GM19467 (cell line): ENCODE measurements at regions not wholly inside any gene's neighbourhood (a gene's known extent, or its start where the extent isn't known, plus 50 kb on each side); places are given as distances from the start of the nearest gene placed in this dataset.
A peak's percentile ranks its signal among the peaks of the same experiment; 100 is the strongest.

Source experiments
- ATAC-seq: cut with Tn5 transposase; IDR thresholded peaks from one replicate; pipeline ENCODE4 v1.9.1; 2021; ENCODE audit warnings: mild to moderate bottlenecking, moderate library complexity; ENCODE audit not compliant: unreplicated experiment

DNA sequence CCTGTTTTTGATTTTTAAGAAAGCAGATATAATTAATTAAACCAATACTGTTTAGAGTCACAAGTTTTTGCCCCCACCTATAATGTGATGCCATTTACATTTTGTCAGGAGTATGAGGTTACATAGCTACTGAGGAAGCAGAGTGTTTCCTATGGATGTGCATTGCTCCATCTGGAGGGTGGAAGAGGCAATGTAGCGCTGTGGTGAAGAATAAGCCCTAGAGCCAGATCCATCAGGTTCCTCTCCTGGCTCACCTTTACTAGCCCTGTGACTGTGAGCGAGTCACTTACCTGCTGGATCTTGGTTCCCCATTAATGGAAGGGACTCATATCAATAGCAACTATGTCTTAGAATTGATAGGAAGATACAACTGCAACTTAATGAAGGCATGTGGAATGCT is 216.0 kb downstream of the GPAM start:
- no peak for ATAC-seq

DNA sequence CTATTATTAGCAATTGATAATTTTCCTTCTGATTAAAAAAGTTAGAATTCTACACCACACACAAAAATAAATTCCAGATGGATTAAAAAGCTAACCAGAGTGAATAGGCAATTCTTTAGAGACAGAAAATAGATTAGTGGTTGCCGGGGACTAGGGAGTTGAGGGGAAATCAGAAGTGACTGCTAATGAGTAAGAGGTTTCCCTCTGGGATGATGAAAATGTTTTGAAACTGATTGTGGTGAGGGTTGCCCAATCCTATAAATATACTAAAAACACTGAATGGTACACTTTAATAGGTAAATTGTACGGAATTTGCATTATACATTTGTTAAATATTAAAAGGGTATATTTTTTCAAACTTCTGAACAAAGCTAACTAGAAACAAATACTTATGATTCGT is 214.9 kb downstream of the GPAM start:
- no peak for ATAC-seq

DNA sequence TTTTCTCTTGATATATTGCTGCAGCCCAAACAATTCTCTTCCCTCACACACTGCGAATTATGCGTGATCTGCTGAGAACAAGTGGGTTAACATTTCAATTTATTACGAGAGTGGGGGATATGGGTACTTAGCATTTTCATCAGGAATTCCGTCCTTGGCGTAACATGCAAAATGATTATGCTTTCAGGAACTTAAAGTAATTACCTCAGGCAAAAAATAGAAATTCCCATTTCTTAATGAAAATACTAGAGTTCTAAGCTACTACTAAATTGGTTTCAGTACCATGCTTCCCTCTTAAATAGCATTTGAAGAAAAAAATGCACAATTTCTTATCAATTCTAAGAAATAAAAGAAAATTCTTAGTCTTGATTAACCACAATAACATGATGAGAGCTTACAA is 213.5 kb downstream of the GPAM start:
- ATAC-seq: no peak

DNA sequence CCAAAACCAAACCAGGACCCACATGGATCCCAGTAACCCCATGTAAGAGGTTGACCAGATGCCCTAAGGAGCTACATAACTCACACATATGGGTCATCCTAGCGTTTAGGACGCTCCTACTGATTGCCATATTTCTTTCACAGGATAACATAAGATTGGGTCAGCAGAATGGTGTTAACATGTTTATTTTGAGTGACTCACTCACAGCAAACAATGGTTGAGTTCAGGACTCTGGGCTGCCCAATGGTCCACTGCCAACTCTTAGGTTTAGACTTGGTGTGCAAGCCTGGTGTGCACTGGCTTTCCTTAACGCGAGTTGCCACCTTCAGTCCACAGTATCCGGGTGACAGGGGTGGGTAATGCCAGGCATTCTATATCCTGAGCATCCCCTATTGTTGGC is 211.5 kb downstream of the GPAM start:
- ATAC-seq: no peak

DNA sequence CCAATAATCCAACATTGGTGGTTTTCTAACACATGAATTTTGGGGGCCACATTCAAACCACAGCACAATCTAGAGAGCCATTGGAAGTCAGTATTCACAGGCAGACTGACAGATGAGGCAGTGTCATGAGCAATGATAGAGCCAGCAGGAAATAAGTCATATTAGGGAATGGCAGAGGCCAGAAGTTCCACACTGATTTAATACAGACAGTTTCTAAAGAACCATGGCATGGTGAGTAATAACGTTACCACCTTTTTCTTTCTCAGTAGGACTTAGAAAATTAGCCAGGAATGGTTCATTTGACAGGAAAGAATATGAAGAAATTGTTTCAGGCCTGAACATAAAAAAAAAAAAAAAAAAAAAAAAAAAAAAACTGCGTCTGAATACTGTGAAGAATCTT is 210.3 kb downstream of the GPAM start:
- no peak for ATAC-seq

DNA sequence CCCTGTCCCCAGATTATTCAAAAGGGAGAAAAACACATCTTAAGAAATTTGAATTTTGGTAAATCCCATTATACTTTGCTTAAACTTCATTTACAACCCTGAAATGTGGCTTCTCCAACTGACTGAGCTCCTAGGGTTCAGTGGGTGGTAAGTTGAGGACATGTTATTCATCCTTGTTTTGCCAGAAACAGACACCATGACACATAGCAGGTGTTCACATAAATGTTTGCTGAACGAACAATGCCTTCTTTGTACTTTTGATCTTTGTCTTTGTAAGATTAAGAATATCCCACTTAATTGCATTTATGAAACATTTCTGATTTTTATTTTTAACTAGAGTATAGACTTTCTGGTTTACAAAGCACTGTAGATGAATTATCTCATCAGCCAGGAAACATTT is 209.7 kb downstream of the GPAM start:
- ATAC-seq: no peak

DNA sequence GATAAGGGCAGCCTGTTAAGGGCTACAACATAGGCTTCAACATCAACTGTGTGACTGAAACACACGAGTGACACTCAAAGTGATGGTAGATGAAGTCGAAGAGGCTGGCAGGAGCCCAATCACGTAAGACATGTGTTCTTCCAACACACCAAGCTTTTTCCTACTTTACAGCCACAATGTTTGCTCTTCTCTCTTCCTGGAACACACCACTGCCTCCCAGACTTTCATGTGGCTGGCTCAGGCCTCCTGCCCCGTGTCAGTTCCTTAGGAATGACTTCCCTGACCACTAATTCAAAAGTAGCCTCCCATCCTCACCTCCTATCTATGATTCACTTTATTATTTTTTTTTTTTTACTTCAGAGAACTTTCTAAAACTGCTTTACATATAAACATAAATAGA is 209.2 kb downstream of the GPAM start:
- no peak for ATAC-seq

DNA sequence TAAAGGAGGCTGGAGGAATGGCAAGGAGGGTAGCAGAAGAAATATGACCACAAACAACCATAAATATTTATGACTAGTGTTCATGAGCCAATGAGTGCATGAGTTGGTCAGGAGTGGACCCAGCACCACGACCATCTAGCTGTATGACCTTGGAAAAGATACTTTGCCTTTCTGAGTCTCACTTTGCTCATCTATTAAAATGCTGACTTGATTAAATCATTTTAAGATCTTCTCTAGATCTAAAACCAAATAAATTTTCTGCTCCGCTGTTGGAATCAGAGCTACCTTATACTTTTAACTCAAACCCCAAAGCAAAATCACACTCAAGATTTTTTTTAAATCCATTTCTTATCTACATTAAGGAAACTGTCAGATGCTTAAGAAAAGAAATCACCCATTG is 207.0 kb downstream of the GPAM start:
- no peak for ATAC-seq

DNA sequence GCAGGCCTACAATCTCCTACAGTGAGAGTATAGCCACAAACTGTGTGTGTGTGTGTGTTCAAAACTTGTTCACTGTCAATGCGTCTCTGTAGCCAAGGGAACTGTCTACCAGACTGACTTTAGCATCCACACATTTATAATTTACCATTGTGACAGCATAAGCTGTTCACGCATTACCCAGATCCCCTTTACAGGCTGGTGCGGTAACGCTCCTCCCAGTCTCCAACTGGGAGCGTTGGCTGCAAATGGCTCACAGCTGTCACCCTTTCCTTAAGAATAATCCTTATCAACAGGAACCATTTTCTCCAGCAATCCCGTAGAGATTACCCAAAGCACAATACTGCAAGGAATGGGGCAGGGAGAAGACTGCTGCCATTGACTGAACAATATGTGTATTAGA is 199.5 kb downstream of the GPAM start:
- ATAC-seq: no peak

DNA sequence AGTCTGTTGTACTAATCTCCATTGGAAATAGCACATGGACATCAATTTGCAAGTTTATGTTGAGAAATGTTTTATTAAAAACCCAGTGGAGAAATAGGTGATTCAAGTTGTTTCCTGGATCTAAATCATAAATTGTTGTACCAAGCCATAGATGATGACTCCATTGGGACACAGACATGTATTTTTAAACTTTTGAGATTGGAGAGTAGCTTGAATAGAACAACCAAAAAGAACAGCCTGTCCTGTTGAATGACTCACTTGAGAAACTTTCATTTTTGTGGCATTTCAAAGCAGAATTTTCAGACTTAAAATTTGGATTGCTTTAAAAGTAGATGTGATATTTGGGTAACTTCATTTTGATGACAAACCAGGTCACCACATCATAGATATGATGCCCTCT is 197.5 kb downstream of the GPAM start:
- ATAC-seq: no peak

DNA sequence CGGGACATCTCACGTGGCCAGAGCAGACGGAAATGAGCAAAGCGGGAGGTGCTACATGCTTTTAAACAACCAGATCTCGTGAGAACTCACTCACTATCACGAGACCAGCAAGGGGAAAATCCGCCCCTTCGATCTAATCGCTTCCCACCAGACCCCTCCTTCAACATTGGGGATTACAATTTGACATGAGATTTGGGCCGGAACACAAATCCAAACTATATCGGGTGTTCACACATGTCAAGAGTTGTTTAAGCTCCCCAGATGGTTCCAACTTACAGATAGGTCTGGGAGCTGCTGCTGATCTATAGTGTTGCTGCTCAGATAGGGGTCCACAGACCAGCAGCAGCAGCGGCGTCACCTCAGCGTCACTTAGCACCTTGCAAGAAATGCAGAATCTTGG is 194.9 kb downstream of the GPAM start:
- ATAC-seq: no peak

DNA sequence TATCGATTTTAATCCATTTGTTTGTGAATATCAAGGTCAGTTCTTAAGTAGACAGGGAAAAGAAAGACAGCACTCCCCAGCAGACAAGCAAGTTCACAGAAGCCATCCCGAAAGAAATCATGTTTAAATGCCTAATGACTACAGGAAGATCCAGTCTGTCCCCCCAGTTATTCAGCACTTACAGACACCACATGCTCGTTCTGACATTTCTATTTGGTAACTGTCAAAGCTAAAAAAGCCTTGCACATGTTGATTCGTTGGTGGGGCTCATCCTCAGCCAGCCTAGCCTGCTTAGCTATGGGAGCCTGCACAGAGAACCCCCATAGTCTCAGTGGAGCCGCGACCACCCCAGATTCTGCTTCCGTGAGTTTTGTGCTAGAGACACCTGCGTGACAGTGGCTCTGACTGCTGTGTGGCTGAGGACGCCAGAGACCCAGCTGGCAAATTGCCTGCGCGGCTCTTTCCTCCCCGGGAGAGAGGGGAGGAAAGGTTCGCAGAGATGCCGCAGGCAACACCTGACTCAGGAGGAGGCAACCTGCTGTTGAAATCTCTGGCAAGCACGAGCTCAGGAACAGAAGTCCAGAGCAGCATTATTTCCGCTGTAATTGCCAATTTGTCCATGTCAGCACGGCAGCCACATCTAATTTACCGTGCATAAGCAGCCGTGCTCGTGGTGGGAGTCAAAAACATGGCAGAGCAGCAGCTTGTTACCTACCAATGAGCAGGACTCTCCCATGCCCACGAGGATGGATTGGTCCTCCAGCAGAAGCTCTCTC is 194.2 kb downstream of the GPAM start:
- ATAC-seq: no peak

DNA sequence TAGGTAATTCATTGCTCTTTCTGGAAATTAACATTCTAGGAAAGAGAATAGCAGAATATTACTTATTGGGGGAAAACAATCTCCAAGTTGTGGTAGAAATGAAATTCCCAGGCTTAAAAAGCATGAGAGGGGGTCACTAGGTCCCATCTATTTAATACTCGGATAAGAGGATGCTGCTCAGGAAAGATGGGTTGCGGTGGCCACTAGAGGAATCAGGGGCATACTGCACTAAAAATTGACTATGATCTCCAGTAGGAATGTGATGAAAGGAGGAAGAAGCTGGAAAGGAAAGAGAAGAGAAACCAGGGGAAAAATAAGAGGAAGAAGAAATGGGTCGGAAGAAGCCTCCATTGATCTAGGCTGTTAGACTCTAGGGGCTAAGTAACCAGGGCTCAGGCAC is 192.8 kb downstream of the GPAM start:
- no peak for ATAC-seq

DNA sequence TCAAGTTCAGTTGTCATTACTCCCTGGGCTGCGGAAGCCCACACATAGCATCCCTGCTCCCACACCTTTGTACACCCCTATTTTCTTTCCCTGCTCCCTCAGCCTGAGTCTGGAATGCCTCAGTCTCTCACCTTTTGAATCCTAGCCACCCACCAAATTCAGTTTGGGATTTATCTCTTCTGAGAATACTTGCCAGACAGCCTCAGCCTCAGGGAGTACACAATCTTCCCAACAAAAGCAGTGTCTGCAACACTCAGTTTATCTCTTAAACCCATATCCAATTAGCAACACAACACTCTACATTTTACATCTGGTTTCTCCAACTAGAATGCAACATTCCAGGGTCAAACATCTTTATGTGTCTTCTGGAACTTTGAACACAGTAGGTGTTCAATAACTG is 190.2 kb downstream of the GPAM start:
- ATAC-seq: no peak

DNA sequence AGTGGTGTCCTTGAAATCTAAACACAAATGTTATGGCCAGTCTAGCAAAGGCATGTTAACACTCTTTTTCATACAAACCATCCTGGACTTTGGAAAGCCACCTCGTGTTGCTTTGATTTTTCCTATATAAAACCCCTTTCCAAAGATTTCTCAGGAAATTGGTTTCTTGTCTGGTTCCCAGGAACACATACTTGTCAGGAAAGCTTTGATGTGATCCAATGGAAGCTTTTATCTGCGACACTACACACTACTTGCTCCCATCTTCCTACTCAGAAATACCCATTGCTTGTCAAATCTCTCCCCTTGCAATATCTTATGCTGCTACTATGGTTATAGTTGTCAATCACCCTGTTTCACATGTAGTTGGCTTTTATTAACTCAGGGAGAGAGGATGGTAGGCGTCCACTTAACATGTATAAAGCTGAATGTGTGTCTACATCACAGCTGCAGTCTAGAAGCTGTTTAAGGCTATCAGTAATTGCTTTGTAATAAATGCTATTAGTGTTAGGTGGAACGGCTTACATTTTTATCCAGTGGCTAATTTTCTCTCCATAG is 189.6 kb downstream of the GPAM start:
- ATAC-seq: no peak

DNA sequence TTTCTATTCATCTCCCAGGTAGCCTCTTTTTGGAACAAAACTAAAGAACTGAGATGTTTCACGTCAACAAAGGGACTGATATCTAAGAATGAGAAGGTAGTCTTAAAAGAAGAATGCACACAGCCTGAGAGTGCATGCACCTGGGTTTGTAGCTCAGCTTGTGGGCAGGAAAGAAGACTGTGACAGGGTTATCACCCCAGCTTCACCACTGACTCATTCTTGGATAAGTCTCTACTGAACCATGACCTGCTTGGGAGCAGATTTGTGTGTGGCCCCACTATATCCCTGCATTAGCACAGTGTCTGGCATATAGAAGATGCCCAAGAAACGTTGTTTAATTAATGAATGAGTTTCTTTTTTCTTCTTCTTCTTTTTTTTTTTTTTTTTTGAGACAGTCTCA is 187.5 kb downstream of the GPAM start:
- peak; percentile 96 for ATAC-seq

DNA sequence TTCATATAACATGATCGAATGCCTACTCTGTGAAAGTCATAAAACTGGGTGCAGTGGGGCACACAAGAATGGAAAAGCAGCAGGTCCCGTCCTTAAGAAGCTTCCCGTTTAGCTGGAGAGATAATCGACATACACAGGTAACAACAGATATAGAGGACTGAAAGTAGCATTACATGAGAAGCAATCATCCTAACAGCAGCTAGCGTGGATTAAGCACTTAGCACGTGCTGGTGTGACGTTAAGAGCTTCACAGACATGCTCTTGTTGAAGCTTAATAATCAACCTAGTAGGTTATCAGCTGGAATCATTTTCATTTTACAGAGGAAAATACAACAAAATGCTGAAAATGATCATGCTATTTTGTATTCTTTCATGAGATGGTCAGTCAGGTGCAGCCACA is 184.8 kb downstream of the GPAM start:
- no peak for ATAC-seq

DNA sequence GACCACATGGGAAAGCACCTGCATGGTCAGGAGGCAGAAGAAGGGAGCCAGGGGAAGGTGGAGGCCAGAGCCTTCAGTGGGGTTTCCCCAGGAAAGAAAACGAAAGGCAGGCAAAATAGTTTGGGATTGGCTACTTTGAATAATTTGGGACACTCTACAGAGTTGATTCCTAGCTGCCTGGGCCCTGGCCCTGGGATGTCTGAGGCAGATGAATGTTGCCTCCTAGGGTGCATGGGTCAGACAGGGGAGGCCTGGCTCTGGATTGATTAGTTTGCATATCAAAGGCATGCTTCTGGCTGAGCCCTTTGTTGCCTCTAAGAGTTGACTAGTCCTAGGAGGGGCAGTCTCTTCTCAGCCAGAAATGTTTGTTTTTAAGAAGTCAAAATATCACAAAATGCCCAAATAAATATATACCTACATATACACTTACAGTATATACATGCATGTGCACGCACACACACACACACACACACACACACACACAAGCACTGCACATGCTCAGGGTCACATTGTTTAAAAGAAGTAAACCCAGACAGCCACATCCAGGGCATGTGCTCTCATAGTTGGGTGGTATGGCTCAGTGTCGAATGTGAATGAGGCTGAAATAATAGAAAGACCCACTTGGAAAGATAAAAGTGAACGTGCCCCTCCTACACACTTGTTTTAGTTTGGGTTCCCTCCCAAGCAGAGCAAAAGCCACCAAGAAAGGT is 184.2 kb downstream of the GPAM start:
- no peak for ATAC-seq

DNA sequence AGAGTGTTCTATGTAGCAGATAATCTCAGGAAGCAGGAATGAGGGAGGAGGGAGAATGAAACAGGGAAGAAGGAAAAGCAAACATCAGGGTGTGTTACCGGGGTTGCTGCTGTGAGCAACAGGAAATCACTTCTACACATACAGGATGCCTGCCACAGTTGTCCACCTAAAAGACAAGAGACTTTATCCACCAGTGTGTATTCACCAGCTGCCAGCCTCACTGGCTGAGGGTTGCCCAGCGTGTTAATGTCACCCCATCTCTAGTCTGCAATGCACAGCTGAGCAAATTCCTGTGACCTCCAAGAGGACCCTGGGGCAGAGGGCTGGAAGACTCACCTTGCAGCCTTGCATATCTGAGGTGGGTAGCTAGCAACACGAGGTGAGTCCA is 183.7 kb downstream of the GPAM start:
- ATAC-seq: no peak

DNA sequence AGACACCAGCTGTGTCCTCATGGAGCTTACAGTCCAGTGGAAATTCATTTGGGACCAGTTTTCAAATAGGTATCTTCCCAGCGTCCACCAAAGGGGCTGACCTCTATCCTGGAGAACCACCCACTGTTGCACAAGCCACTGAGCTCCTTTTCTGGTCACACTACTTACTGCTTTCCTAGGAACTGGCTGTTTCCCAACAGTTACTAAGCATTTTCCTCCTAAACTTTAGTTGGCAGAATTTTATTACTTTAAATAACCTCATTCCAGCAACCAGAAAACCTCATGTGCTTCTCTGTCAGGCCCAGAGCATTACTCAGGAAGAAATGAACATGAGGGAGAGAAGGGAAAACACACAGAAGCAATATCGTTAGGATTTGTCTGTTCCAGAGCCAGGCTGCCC is 183.1 kb downstream of the GPAM start:
- no peak for ATAC-seq

DNA sequence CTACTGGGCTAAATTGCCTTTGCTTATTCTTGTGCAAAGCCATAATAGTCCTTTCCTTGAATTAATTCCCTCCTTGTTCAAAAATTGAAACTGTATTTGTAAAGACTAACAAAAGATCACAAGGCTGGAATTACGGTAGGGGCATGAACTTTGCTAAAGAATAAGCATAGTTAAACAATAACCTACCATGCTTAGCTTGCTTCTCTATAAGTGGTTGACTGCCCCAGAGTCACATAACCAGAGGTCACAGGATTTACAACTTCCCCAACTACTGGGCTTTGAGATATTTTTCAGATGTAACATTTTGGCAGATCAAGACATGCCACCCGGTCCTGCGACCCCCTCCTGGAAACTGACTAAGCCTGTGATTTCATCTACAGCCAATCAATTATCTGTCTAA is 181.4 kb downstream of the GPAM start:
- no peak for ATAC-seq

DNA sequence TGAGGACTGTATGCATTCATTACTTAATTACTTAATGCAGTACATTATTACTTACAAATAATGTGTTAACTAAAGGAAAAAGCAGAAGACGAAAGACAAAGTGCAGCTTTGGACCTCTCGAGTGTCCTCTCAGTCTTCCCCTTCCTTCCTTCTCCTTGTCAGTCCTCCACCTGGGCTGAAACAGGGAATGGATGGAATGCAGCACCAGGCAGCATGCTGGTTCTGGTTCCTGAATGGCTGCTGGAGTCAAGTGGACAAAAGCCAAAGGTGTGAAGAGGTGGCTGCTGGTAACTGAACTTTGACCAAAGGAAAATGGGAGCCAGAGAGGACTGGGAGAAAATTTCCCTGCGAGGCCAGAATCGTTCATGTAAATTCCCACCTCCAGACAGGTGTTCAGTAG is 179.5 kb downstream of the GPAM start:
- ATAC-seq: no peak

DNA sequence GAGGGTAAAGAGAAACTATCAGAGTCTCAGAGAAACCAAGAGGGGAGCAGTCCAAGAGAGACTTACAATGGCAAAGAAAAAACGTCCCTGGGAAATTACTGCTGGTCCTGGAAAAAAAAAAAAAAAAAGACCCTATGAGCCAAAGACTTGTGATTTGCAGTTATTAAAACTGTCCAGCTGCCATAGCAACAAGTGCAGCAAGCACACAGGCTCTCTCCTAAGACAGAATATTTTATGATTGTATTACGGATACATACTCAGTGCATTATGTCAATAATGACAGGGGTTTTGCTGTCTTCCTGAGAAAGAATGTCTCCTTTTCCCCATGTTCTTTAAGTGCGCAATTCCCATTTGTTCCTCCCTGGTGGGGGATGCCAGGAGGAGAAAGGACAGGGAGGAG is 178.5 kb downstream of the GPAM start:
- ATAC-seq: no peak
